Cerebellar nuclear complex (tissue), 1 donor: ENCODE measurements at regions not wholly inside any gene's neighbourhood (a gene's known extent, or its start where the extent isn't known, plus 50 kb on each side); places are given as distances from the start of the nearest gene placed in this dataset.

Experiments
- DNase-seq, 2 experiments: peaks; one replicate each; lab custom pipeline; 2025; lab: John Stamatoyannopoulos, UW

DNA sequence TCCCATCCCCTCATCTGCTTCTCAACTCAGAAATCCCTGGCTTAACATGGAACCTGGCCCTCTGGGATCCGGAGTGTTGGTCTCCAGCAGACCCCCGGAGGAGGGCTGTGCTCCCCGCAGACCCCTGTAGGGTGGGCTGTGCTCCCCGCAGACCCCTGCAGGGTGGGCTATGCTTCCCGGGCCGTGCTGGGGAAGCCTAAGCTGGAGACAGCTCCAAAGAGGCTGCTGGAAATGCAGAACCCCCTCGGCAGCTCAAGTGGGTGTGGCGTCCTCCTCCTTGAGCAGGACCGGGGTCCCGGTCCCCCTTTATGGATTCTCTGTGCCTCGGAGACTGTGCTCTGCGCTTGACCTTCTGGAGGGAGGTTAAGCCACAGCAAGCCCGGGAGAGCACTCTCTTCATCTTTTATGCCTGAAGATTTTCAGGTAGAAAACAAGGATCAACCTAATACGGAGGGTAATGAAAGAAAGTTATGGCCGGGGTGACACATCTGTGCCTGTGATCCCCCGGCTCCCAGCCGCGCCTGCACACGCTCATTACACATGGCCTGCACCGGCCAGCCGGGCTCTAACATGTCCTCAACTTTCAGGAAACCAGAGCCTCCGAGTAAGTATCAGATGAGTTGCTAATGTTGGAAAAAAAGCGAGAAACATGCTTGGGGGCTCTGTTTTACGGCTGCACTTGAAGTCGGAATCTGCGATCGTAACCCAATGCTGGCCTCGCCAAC, 87.7 kb upstream of the ACTRT2 start:
- DNase-seq = no peak

DNA sequence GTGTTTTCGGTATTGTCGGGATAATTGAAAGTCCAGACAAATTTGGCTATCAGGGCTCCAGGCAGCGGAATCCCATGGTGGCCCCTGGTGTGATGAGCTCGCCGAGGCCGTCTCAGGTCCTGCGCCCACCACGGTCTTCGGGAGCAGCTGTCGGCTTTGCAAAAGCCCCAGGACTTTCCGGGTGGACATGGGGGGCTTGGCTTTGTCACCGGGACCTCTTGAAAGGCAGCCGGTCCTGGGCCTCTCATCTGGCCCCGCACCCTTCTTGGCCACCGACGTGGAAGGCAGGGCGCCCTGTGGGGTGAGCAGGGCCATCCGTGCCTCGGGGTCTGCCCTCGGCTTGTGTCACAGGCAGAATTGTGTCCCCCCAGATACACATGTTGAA, 87.1 kb upstream of the ACTRT2 start:
- no peak for DNase-seq

DNA sequence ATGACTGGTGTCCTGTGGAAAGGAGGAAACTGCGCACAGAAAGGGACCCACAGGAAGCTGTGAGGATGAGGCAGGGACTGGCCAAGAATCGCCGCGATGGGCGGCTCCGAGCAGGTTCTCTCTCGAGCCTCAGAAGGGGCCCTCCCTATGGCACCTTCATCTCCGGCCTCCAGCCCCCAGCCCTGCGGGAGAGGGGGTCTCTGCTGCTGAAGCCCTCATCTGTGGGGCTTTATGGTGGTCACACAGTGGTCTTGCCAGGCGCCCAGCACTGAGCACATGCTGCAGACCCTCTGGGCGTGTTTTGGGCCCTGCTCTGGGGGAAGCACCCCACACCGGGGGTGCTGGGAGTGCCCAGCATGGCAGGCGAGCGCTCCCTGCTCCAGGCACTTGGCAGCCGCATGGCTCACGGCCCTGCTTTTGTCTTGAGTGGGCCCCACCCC, 86.6 kb upstream of the ACTRT2 start:
- no peak for DNase-seq

DNA sequence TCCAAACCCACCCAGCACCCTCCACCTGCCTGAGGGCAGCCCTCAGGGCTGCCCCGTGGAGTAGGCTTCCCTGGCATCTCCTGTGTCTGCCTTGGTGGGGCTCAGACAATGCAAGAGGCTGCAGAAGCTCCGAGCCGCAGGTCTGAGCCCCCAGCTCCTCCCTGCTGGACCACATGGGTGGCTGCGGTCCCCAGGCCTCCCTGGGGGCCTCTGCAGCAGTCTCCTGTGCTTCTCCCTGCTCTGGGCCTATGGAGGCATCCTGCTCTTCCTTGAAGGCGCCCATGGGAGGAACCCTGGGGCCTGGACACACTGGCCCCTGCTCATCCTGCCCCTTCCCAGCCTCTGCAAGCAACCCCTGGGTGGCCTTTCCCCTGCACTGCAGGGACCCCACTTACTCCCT, 86.1 kb upstream of the ACTRT2 start:
- no peak for DNase-seq

DNA sequence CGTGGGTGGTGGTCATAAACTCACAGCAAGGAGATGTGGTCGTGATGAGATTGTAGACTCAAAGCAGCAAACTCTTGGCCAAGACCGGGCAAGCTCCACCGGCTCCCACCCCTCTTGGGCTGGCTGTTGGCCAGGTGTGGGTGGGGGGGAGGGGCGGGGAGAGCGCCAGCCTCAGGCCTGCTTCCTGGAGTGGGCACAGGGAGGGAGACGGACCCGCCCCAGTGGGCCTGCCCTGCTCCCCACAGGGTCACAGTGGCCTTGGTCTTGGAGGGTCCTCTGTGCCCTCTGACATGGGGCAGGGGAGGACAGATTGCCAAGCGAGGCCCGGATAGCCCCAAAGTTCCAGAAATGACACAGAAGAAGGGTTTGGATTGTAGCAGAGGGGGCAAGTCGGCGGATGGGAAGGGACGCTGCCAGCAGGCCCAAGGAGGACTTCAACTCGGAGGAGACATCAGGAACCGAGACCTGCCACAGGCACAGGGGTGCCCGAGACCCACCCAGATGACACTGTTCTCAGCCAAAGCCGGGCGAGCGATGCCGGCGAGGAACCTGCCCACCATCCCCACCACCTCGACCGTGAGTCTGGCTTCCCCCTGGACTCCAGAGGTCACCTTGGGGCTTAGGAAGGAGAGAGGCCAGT, 85.4 kb upstream of the ACTRT2 start:
- no peak for DNase-seq

DNA sequence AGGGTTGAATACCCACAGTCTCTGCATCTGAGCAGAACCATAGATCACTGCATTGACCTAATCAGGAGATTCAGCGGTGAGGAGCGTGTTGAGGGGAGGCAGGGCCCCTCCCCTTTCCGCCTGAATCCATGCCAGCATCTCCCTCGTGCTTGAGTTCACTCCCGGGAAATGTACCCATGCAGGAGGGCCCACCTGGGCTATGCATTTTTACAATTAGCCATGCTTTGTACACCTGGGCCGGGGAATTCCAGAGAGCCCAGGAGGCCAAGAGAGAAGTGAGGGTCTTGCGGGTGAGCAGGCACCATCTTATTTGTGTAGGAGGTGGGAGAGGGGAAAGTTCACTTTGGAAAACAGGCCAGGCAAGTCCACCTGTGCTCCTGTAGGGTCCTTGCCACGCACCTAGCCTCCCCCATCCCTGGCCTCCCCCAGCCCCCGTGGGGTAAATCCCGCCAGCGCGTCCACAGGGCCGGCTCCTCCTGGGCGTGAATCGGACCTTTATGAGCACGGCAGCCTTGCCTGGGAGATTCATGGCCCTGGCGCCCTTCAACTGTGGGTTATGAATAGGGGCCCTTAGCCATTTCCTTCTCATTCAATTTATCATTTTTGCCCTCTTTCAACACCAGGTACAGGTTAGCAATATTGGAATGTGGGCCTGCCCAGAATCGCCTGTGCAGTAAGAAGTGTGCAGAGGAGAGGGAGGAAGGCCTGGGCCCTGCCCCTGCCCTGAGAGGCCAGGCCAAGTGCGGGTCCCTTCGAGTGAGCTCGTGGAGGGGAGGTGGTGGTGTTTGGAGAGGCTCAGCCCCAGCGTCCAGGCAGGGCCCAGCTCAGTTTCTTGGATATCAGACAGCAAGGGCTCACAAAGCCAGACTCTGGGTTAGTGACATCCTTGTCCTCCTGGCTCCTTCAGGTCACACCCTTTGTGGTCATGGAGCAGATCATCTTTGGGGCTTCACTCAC, 84.4 kb upstream of the ACTRT2 start:
- no peak for DNase-seq

DNA sequence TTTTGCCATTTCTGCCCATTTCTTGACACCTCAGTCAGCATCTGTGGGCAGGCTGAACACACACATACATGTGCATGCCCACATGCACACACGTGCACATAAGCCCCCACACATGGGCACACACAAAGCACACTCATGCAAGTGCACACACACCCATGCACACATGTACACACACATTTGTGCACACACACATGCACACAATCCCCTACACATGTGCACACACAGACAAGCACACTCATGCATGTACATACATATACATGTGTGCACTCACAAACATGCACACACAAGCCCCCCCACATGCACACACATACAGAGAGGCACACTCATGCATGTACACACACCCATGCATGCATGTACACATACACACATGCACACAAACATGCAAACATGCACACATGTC, 83.5 kb upstream of the ACTRT2 start:
- DNase-seq = no peak

DNA sequence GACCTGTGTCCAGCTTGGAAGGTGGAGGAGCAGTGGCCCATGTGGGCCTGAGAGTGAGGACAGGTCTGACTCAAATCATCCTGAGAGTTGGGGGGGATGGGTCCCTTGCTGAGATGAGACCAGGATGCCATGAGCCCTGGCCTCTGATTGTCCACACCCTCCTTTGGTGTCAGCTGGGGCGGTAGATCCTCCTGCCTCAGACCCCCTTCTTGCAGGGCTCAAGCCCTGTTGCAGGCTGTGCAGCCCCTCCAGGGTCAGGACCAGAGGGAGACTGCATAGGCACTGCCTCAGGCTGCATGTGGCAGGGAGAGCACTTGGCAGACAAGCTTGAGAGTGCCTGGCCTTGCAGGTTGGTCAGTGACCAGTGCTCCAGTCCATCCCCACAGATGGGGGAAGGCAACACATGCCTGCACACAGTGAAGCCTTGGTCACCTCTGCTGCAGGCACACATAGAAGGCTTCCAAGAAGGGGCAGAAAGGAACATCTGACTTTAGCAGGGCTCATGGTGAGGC, 82.2 kb upstream of the ACTRT2 start:
- DNase-seq = no peak

DNA sequence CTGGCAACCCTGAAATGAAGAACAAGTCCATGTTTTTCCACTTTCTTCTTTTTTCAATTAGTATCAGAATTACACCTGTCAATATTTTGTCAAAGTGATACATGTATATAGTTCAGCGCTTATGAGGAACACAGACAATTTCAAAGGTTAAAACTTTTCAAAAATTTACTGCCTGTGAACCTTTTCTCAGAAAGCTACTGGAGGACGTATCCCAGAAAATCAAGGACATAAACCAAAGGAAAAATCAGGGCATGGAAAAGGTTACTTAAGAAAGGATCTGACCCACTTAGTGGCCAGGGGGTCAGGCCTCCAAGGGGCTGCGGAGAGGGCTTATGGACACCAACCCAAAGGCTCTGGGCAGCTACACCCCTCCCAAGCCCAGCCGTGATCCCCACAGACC, 81.1 kb upstream of the ACTRT2 start:
- no peak for DNase-seq

DNA sequence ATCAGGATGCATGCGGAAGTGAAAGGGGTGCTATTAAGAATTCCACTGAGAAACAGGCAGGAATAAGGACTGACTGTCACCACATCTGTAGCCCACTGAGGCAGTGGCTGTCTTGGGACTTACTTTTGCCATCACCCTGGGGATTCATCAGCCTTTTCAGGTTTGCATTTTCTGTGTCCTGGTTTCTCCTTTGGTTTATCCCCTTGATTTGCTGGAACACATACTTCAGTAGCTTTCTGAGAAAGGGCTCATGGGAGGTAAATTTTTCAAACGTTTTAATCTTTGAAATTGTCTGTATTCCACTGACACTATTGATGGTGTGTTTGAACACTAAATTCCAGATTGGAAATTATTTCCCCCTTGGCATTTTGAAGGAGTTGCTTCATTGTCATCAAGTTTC, 80.2 kb upstream of the ACTRT2 start:
- no peak for DNase-seq

DNA sequence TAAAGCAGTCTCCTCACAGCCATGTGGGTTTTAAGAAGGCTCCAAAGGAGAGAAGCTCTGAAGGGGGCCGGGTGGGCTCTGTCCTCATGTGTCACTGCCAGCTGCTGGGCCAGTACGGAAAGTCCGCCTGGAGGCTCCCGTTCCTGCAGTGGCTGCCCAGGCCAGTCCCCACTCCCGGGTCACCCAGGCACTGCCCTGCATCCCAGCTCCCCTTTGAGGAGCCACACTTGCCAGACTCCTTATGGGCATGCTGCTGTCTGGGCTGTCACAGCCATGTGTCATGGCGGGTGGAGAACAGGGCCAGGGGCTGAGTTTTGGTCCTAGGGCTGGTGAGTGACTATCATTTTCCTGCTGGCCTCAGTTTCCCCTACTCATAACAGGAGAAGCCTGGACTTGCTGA, 79.4 kb upstream of the ACTRT2 start:
- no peak for DNase-seq

DNA sequence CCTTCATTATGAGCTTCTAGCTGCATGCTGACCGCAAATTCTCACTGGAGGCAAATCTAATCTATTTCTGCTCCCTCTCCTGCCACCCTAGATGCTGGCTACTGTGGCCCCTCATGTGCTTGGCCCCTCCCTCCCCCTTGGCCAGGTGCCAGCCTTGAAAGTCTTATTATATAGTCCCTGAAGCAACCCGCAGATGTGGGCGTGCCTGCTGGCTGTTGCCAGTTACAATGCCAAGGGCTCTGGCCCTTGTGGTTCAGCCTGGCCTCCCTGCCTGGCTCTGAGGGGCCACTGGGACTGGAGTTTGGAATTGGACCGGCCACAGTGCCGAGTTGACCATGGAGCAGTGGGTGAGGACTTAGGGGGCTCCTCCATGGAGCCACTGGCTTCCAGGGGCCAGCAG, 78.9 kb upstream of the ACTRT2 start:
- DNase-seq = no peak

DNA sequence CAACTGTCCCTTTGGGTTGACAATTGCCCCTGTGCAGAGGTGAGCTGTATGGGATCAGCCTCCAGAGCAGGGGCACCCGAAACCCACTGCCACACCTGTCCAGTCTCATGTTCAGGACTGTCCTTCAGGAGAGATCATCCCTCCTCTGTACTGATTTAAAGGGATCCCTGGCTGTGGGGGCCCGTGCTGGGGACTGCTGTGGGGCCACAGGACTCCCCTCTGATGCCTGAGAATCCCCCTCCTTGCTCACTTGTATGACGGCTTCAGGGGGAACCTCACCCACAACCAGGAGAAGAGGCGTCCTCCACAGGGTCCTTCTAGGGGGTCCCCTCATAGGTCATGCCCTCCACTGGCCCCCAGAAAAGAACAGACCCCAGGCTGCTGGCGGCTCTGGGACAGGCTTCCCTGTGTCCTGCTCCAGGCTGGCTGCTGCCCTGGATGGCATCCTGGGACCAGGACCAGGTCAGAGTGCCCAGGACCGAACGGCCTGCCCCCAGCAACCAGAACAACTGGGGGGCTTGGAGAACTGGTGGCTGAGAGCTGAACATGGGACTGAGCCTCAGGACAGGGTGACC, 77.5 kb upstream of the ACTRT2 start:
- no peak for DNase-seq

DNA sequence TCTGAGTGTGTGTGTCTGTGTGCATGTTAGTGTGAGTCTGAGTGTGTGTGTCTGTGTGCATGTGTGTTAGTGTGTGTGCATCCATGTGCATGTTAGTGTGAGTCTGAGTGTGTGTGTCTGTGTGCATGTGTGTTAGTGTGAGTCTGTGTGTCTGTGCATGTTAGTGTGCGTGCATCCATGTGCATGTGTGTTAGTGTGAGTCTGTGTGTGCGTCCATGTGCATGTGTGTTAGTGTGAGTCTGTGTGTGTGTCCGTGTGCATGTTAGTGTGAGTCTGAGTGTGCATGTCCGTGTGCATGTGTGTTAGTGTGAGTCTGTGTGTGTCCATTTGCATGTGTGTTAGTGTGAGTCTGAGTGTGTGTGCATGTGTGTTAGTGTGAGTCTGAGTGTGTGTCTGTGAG, 76.6 kb upstream of the ACTRT2 start:
- DNase-seq = no peak

DNA sequence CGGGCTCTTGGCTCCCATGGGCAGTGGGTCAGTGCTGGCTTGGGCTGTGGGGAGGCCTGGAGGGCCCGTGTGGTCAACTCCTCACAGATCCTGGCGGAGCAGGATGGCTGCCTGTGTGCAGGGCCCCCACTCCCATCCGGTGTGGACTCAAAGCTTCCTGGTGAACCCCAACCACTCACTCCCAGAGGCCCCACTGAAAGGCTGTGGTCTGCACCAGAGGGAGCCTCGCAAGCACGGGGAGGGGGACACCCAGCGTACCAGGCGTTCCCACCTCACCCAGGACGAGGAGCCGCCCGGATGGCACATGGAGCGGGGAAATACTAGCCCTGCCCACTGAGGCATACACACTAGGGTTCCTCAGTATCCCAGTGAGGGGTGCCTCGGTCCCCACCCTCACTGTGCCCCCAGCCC, 75.4 kb upstream of the ACTRT2 start:
- DNase-seq = no peak

DNA sequence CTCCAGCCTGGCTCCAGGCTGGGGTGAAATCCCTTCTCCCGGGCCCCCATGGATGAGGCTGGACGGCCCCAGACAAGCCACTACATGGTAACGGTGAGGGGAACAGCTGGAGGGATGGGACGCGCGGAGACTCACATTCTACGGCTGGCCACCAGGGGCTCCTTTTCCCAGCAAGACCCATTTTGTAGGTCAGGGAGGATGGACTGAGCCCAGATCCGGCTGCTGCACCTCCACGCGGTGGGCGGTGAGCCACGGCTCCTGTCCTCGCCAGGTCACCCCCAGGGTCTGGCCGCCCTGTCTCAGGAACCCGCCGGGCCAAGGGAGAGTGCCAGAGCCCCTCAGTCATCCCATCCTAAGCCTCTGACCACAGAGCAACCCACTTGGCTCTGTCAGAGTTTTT, 75.0 kb upstream of the ACTRT2 start:
- no peak for DNase-seq

DNA sequence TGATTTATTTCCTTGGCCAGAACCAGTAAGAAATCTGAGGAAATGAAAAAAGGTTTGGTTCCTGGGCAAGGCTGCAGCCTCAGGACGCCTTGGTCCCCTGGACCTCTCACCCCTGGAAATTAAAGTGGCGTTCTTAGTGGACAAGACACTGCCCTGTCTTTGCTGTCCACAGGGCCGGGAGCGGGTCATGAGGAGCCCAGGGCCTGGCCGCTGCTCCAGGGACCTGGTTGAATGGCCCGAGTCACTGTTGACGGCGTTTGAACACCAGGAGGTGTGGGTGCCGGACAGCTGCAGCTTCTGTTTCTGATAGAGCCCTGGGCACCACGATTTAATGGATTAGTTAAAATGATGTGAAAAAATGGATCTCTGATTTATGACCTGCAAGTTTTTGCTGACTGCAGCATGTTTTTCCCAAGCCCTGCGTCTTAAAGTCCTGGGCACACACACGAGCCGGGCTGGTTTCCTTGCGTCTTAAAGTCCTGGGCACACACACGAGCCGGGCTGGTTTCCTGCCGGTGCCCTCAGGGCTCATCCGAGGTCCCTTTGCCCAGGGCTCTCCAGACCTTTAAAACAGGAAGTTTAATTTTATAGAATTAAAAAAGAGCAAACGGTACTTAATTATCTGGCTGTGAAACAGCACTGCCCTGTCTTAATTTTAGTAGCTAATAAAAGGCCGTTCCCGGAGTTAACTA, 74.1 kb upstream of the ACTRT2 start:
- DNase-seq = no peak

DNA sequence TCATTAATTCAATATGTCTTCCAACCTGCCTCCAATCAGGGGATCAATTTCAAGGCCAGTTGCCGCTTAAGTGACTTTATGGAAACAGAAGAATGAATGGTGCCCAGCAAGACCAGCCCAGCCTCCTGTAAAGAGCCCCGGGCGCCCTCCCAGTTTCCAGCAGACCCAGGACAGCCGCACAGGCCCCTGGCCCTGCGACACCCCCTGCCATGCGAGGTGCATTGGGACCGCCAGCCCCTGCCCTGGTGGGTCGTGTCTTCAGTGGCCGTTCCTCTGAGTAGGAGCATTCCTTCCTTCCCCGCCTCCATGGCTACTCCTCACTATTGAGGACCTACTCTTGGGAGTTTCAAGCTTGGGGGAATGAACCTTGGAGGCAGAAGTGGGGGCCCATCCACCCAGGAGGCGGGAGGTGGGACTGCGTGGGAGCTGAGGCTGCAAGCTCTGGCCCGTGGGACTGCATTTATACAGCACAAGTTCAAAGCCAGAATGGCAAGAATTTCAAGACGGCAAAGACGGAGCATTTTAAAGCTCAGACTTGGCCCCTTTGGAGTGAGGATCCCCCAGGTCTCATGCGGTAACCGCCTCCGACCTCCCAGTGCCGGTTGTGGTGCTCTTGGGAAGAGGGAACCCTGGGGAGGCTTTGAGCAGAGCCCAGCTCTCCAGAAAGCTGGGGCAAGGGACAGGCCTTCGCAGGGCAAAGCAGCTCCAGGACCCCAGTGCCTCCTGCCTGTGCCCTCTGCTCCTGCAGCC, 73.1 kb upstream of the ACTRT2 start:
- DNase-seq = no peak

DNA sequence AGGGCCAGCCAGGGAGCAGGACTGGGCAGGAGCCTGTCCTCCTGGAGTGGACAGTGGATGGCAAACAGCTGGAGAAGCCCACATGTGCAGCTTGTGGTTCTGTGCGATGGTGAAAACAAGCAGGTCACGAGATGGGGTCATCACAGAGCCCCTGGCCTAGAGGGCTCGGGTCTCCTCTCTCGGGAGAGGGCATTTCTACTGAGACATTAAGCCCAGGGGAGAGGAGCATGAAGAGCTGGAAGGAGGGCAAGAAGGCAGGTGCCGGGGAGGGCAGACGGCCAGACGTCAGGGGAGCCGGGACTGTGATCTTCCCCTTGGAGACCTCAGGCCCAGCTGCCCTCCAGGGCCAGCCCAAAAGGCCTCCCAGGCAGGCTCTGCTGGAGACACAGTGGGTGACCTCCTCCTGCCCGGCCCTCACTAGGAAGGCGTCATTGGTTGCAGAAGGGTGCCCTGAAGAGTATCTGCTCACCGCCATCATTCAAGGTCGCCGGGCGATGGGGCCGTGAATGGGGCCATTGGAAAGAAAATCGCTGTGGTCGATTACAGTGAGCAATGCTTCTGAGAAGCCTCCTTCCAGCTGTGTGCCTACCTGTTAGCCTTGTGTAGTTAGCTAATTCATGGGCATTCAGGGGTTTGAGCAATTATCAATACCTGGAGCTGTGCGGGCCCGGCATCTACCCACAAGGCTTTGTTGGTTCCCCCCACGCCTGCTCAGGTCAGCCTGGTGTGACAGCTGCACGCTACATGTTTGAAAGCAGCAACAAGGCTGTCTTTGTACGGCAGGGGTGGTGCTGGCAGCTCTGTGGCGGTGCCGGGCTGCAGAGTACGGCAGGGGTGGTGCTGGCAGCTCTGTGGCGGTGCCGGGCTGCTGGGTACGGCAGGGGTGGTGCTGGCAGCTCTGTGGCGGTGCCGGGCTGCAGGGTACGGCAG, 72.3 kb upstream of the ACTRT2 start:
- no peak for DNase-seq
